ENCODE measurements at regions not wholly inside any gene's neighbourhood (a gene's known extent, or its start where the extent isn't known, plus 50 kb on each side); places are given as distances from the start of the nearest gene placed in this dataset.
"Not testable (repeated sequence)": the region's sequence is repeated elsewhere in the genome, so short reads cannot be mapped to it uniquely, and the experiment has no call there.

DNA sequence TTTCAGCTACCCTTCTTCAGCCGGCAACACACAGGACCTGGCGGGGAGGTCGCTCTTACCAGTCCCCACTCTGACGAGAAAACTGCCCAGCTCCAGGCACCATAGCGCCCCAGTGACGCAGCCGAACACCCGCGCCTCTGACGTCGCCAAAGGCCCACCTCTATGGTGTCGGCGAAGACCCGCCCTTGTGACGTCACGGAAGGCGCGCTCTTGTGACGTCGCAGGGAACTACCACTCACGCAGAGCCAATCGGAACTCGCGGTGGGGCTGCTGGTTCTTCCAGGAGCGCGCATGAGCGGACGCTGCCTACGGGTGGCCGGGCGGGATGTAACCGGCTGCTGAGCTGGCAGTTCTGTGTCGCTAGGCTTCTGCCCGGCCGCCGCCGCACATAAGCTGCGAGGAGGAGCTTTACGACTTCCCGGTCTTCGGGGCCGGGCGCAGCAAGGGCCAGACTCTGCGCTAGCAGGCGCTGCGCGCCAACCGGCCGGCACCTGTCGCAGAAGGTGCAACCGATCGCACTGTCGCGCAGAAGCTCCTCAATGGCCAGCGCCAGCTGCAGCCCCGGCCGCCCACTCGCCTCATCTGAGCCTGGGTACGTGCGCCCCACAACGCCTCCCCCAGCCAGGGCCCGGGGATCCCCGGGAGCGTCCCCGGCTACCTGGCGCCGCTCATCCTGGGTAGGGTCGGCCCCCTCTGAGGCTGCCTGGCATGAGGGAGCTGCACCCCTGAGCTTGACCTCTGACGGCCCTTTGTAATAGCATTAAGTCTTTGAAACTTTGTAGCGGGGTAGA lies 121.3 kb upstream of the FBXO28 start:
- not testable (repeated sequence) for TF ChIP-seq POLR2A (IDR thresholded peaks at IDR 0.05; ENCODE audit: low read depth, low read length); POLR2AphosphoS5 (IDR thresholded peaks at IDR 0.05; ENCODE audit: low read depth, low read length); TAF1 (IDR thresholded peaks at IDR 0.05; ENCODE audit: low read depth, low read length); SPI1 (IDR thresholded peaks at IDR 0.05; ENCODE audit: low read depth, low read length); PAX5 (IDR thresholded peaks at IDR 0.05; ENCODE audit: insufficient read depth, low read length, severe bottlenecking)
